B cell (primary cell): ENCODE measurements at regions not wholly inside any gene's neighbourhood (a gene's known extent, or its start where the extent isn't known, plus 50 kb on each side); places are given as distances from the start of the nearest gene placed in this dataset.

Source experiments
- ATAC-seq: fragments of 200-7000 bp; cut with Tn5 transposase; one replicate; pipeline ENCODE4 v1.10.0; 2021; ENCODE audit warnings: low read depth, mild to moderate bottlenecking, moderate number of reproducible peaks, moderate library complexity
- CTCF ChIA-PET: fragments of 350-600 bp; sonication (Branson Sonifier 250); formaldehyde crosslinking; loops from one replicate; lab custom pipeline; 2021; ENCODE audit warnings: antibody characterized with exemption, inconsistent platforms; lab: Charles Lee
- POLR2A ChIA-PET: fragments of 350-600 bp; sonication (Branson Sonifier 250); formaldehyde crosslinking; loops from one replicate; lab custom pipeline; 2021; ENCODE audit warnings: antibody characterized with exemption; lab: Charles Lee
- DNase-seq: peaks from one replicate; pipeline ENCODE4 v3.0.0; 2013
- H2AFZ ChIP-seq: 2 replicates; pipeline ENCODE4 v1.6.1; 2012; ENCODE audit warnings: mild to moderate bottlenecking, low read depth, low read length; ENCODE audit not compliant: insufficient read depth, poor library complexity, severe bottlenecking
- H3K27ac ChIP-seq, 2 donors: 1 replicate in 1 of 2; 2 replicates in 1 of 2; pipeline ENCODE4 v1.5.1; 2012 to 2013; ENCODE audit warnings: low read length in 2 of 2, mild to moderate bottlenecking in 2 of 2, moderate library complexity in 1 of 2
- H3K27me3 ChIP-seq, 4 experiments: fragments of 200-600 bp in 1 of 4; sonication (generic) in 1 of 4; replicated peaks in 1 of 4; 1 replicate in 2 of 4; 2 replicates in 2 of 4; pipeline versions ENCODE4 v1.6.1 to v1.7.0; 2013 to 2016; ENCODE audit warnings: low read length in 3 of 4, mild to moderate bottlenecking in 2 of 4, mixed read lengths in 1 of 4, moderate library complexity in 1 of 4; ENCODE audit not compliant: insufficient read depth in 4 of 4, control insufficient read depth in 3 of 4; ENCODE audit errors: control extremely low read depth in 1 of 4
- H3K36me3 ChIP-seq, 2 experiments: replicated peaks in 1 of 2; 1 replicate in 1 of 2; 2 replicates in 1 of 2; pipeline versions ENCODE4 v1.6.1 to v1.7.1; 2013; ENCODE audit warnings: low read length in 1 of 2; ENCODE audit not compliant: insufficient read depth in 2 of 2, control insufficient read depth in 1 of 2; ENCODE audit errors: control extremely low read depth in 1 of 2, extremely low read depth in 1 of 2
- H3K4me1 ChIP-seq, 2 donors: fragments of 200-600 bp in 1 of 2; sonication (generic) in 1 of 2; 1 replicate in 1 of 2; 2 replicates in 1 of 2; pipeline versions ENCODE4 v1.5.1 to v1.6.1; 2013 to 2017; ENCODE audit warnings: low read length in 2 of 2; ENCODE audit not compliant: control insufficient read depth in 2 of 2, insufficient read depth in 2 of 2
- H3K4me2 ChIP-seq: replicated peaks from 2 replicates; pipeline ENCODE3; 2012; ENCODE audit warnings: mild to moderate bottlenecking, low read depth, low read length; ENCODE audit not compliant: poor library complexity, severe bottlenecking
- H3K4me3 ChIP-seq, 5 experiments: fragments of 200-600 bp in 1 of 5; sonication (generic) in 1 of 5; 1 replicate in 3 of 5; 2 replicates in 2 of 5; pipeline versions ENCODE4 v1.5.1 to v1.7.0; 2011 to 2016; ENCODE audit warnings: low read length in 4 of 5, mild to moderate bottlenecking in 4 of 5, low read depth in 2 of 5, control low read depth in 1 of 5, moderate library complexity in 1 of 5; ENCODE audit not compliant: insufficient read depth in 1 of 5; ENCODE audit errors: control extremely low read depth in 1 of 5, extremely low read depth in 1 of 5
- H3K79me2 ChIP-seq: fragments of 200-600 bp; sonication (generic); one replicate; pipeline ENCODE4 v1.6.0; 2016; ENCODE audit warnings: low read length; ENCODE audit not compliant: control insufficient read depth, insufficient read depth
- H3K9ac ChIP-seq: fragments of 200-600 bp; sonication (generic); 2 replicates; pipeline ENCODE4 v1.6.1; 2017; ENCODE audit warnings: mild to moderate bottlenecking, low read length, moderate library complexity
- H3K9me3 ChIP-seq, 3 donors: one replicate each; pipeline versions ENCODE4 v1.6.1 to v1.7.1; 2013; ENCODE audit warnings: low read length in 2 of 3; ENCODE audit not compliant: control insufficient read depth in 2 of 3, insufficient read depth in 1 of 3; ENCODE audit errors: control extremely low read depth in 1 of 3
- H4K20me1 ChIP-seq: 2 replicates; pipeline ENCODE4 v1.6.0; 2012; ENCODE audit warnings: mild to moderate bottlenecking, low read length; ENCODE audit not compliant: insufficient read depth, control insufficient read depth, poor library complexity, severe bottlenecking
- H3K27ac Mint-ChIP-seq: one replicate; pipeline ENCODE4 v1.8.0; 2021; ENCODE audit warnings: mixed read lengths
- H3K27me3 Mint-ChIP-seq: one replicate; pipeline ENCODE4 v1.8.0; 2021; ENCODE audit warnings: mixed read lengths
- H3K4me1 Mint-ChIP-seq: one replicate; pipeline ENCODE4 v1.8.0; 2021; ENCODE audit warnings: mixed read lengths
- H3K4me3 Mint-ChIP-seq: one replicate; pipeline ENCODE4 v1.8.0; 2021; ENCODE audit warnings: mixed read lengths
- H3K9me3 Mint-ChIP-seq: one replicate; pipeline ENCODE4 v1.8.0; 2022; ENCODE audit warnings: mixed read lengths; ENCODE audit not compliant: insufficient read depth
- CTCF ChIP-seq: fragments of 200-600 bp; IDR thresholded peaks from one replicate; pipeline ENCODE4 v1.8.0; 2022; ENCODE audit warnings: antibody characterized with exemption, mild to moderate bottlenecking
- EZH2 ChIP-seq: IDR thresholded peaks from 2 replicates; pipeline ENCODE4 v1.6.1; 2012; ENCODE audit warnings: borderline replicate concordance, low read depth, mild to moderate bottlenecking, moderate library complexity, low read length; ENCODE audit not compliant: insufficient read depth, poor library complexity, severe bottlenecking
- WGBS: methylation state at CpG from one replicate; pipeline ENCODE4 v1.1.5; 2013; ENCODE audit warnings: missing lambda C conversion rate; ENCODE audit not compliant: insufficient coverage; 5-methylcytosine and 5-hydroxymethylcytosine counted together
- intact Hi-C: fragments of 100-400 bp; cut with micrococcal nuclease; formaldehyde crosslinking; loops from one replicate; pipeline ENCODE4 v1.10.0; 2022

DNA sequence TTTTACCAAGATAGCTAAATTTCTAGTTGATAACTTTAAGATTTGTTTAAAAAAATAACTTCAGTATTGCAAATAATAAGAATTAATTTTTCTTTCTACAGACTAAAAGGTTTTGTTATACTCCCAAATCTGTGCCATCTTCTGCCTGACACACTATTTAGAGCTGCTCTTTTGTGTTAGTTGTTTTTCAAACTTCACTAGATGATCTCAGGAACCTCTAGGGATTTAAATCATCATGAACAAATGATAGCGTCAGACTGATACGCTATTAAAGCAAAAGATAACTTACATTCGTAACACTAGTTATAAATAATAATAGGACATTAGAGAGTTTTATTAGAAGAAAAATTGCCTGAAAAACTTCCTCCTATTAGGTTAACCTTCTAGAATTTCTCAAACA, 243.1 kb upstream of the CXADR start:
- ATAC-seq = no peak
- no peak overlapping the region for H2AFZ ChIP-seq
- Mint-ChIP-seq H3K4me1 (no peaks in the 10 kb centered on the region), H3K27me3 (no peaks in the 10 kb centered on the region), H3K4me3 (no peak overlapping the region), H3K9me3 (no peaks in the 10 kb centered on the region), H3K27ac (no peak overlapping the region)
- no peaks in the 10 kb centered on the region for H3K36me3 ChIP-seq
- no peaks in the 10 kb centered on the region for H3K27me3 ChIP-seq
- no peak overlapping the region for H3K4me2 ChIP-seq
- no peak overlapping the region for H3K4me3 ChIP-seq
- no CpG with 5 or more reads among the region's 3 CpGs for WGBS
- no peak overlapping the region for H3K27ac ChIP-seq
- intact Hi-C loops = no loop called here
- no peaks in the 10 kb centered on the region for H3K9me3 ChIP-seq
- no peak overlapping the region for H3K9ac ChIP-seq
- ChIA-PET POLR2A (no interaction called here), CTCF (no interaction called here)
- H4K20me1 ChIP-seq = no peaks in the 10 kb centered on the region
- no peak for DNase-seq
- no peaks in the 10 kb centered on the region for H3K79me2 ChIP-seq
- no peak for TF ChIP-seq CTCF
- no peak for TF ChIP-seq EZH2
- H3K4me1 ChIP-seq = no peaks in the 10 kb centered on the region

GRCh38 chr21:17270229-17270628, 242.6 kb upstream of the CXADR start:
- intact Hi-C loops = no loop called here

More at GRCh38 chr21:17270229-17270628, 242.6 kb upstream of the CXADR start:
- Histone ChIP-seq H2AFZ (no peak overlapping the region), H3K4me1 (no peaks in the 10 kb centered on the region), H3K9ac (no peak overlapping the region), H3K4me3 (no peak overlapping the region), H3K27ac (no peak overlapping the region), H3K27me3 (no peaks in the 10 kb centered on the region), H4K20me1 (no peaks in the 10 kb centered on the region), H3K4me2 (no peak overlapping the region), H3K36me3 (no peaks in the 10 kb centered on the region), H3K79me2 (no peaks in the 10 kb centered on the region), H3K9me3 (no peaks in the 10 kb centered on the region)
- ATAC-seq = no peak
- no peak for DNase-seq
- no peaks in the 10 kb centered on the region for H3K4me1 Mint-ChIP-seq
- H3K9me3 Mint-ChIP-seq = no peaks in the 10 kb centered on the region
- H3K27ac Mint-ChIP-seq = no peak overlapping the region
- ChIA-PET POLR2A (no interaction called here), CTCF (no interaction called here)
- no CpG with 5 or more reads among the region's 1 CpG for WGBS
- no peak overlapping the region for H3K4me3 Mint-ChIP-seq
- TF ChIP-seq CTCF (no peak), EZH2 (no peak)
- no peaks in the 10 kb centered on the region for H3K27me3 Mint-ChIP-seq
